BLaER1 treated with 17β-estradiol and CSF1 and Interleukin-3, amounts not matched to agents 10 nM and 100 nM (cell line): ENCODE measurements at regions not wholly inside any gene's neighbourhood (a gene's known extent, or its start where the extent isn't known, plus 50 kb on each side); places are given as distances from the start of the nearest gene placed in this dataset.
"Not testable (repeated sequence)": the region's sequence is repeated elsewhere in the genome, so short reads cannot be mapped to it uniquely, and the experiment has no call there.

ENCODE experiments used
- H3K27ac ChIP-seq, 11 experiments: shearing (Covaris generic); formaldehyde crosslinking; 2 replicates each; pipeline ENCODE4 v1.8.1; 2022
- H3K27me3 ChIP-seq, 11 experiments: shearing (Covaris generic); formaldehyde crosslinking; 2 replicates each; pipeline ENCODE4 v1.8.1; 2022
- H3K36me3 ChIP-seq, 11 experiments: shearing (Covaris generic); formaldehyde crosslinking; 2 replicates each; pipeline ENCODE4 v1.8.1; 2022
- H3K4me1 ChIP-seq, 10 experiments: shearing (Covaris generic); formaldehyde crosslinking; 2 replicates each; pipeline ENCODE4 v1.8.1; 2022
- H3K4me2 ChIP-seq, 11 experiments: shearing (Covaris generic); formaldehyde crosslinking; 2 replicates each; pipeline ENCODE4 v1.8.1; 2022
- H3K4me3 ChIP-seq, 10 experiments: shearing (Covaris generic); formaldehyde crosslinking; 2 replicates each; pipeline ENCODE4 v1.8.1; 2022
- H3K9ac ChIP-seq, 11 experiments: shearing (Covaris generic); formaldehyde crosslinking; 2 replicates each; pipeline ENCODE4 v1.8.1; 2022
- H3K9me3 ChIP-seq, 11 experiments: shearing (Covaris generic); formaldehyde crosslinking; replicated peaks in 1 of 11; 2 replicates each; pipeline ENCODE4 v1.8.1; 2022
- H4K20me1 ChIP-seq, 11 experiments: shearing (Covaris generic); formaldehyde crosslinking; 2 replicates each; pipeline ENCODE4 v1.8.1; 2022
- Cebpa-rat ChIP-seq, 11 experiments: shearing (Covaris generic); IDR thresholded peaks; 2 replicates each; pipeline ENCODE4 v1.8.1; 2022

GRCh38 chr17:70271200-70271599, 101.9 kb downstream of the KCNJ2 start:
- TF ChIP-seq Cebpa-rat (IDR thresholded peaks at IDR 0.05) = no peak
- Histone ChIP-seq H3K36me3 (no peaks in the 10 kb centered on the region), H3K4me3 (no peak overlapping the region), H3K27me3 (no peaks in the 10 kb centered on the region), H3K9me3 (peaks cover 5 to 24% (median 9%) of the 10 kb centered on the region in 11 experiments; a peak in 17 of 22 replicates), H3K27ac (no peak overlapping the region), H3K4me1 (peaks cover 0 to 8% (median 0%) of the 10 kb centered on the region in 10 experiments; a peak in 4 of 20 replicates), H3K9ac (no peak overlapping the region), H3K4me2 (no peak overlapping the region), H4K20me1 (no peaks in the 10 kb centered on the region)

DNA sequence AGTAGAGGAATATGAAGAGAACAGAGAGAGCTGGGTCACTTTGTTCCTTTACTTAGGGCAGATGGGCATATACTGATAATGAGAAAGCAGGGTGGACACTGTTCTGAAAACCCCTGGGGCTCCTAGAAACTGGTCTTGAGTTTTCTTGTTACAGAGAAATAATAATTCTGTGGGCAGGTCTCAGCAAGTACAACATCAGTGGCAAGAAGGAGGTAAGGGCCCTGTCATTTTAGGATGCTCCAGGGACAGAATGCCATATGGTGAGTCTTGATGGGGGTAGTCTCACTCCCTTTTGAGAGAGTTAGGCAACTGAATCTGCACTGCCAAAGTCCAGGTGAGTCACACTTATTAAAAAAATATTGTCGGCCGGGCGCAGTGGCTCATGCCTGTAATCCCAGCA, 102.3 kb downstream of the KCNJ2 start:
- H3K27me3 ChIP-seq = no peaks in the 10 kb centered on the region
- no peak overlapping the region for H3K4me3 ChIP-seq
- no peaks in the 10 kb centered on the region for H4K20me1 ChIP-seq
- TF ChIP-seq Cebpa-rat (IDR thresholded peaks at IDR 0.05) = no peak
- H3K36me3 ChIP-seq = no peaks in the 10 kb centered on the region
- no peak overlapping the region for H3K4me2 ChIP-seq
- H3K9ac ChIP-seq = no peak overlapping the region
- no peak overlapping the region for H3K27ac ChIP-seq
- H3K4me1 ChIP-seq = peaks cover 0 to 4% (median 0%) of the 10 kb centered on the region in 10 experiments; a peak in 3 of 20 replicates
- H3K9me3 ChIP-seq = peaks cover 5 to 24% (median 9%) of the 10 kb centered on the region in 11 experiments; a peak in 17 of 22 replicates

DNA sequence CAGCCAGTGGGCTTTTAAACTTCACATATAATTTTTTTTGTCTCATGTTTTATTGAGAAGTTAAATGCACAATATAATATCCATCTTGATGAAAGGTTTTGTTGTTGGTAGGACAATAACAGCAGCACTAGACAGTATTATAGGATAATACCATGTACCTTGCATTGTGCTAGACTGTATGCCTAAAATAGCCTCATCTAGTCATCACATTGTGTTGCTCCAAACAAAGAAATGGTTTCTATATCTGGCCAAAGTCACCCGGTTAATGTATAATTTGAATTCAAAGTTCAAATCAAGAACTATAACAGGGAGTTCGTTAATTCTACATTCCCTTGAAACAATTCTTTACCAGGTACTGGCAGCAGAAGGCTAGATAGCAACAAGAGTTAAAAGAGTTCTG, 104.9 kb downstream of the KCNJ2 start:
- H3K9me3 ChIP-seq = peaks cover under 1 to 11% (median under 1%) of the 10 kb centered on the region in 11 experiments; a peak in 14 of 22 replicates

GRCh38 chr17:70276906-70277305, 107.6 kb downstream of the KCNJ2 start:
- no peak for TF ChIP-seq Cebpa-rat (IDR thresholded peaks at IDR 0.05)
- Histone ChIP-seq H3K4me2 (no peak overlapping the region), H3K36me3 (no peaks in the 10 kb centered on the region), H3K4me3 (no peak overlapping the region), H3K27ac (no peak overlapping the region), H3K4me1 (no peaks in the 10 kb centered on the region), H3K9me3 (peaks cover 0 to 5% (median 0%) of the 10 kb centered on the region in 11 experiments; a peak in 1 of 22 replicates), H4K20me1 (no peaks in the 10 kb centered on the region), H3K27me3 (no peaks in the 10 kb centered on the region), H3K9ac (no peak overlapping the region)

More for the DNA sequence above, 104.9 kb downstream of the KCNJ2 start:
- TF ChIP-seq Cebpa-rat (IDR thresholded peaks at IDR 0.05) = no peak
- H3K9ac ChIP-seq = no peak overlapping the region
- no peaks in the 10 kb centered on the region for H4K20me1 ChIP-seq
- no peaks in the 10 kb centered on the region for H3K27me3 ChIP-seq
- H3K36me3 ChIP-seq = no peaks in the 10 kb centered on the region
- H3K4me3 ChIP-seq = no peak overlapping the region
- H3K4me1 ChIP-seq = no peaks in the 10 kb centered on the region
- H3K27ac ChIP-seq = no peak overlapping the region
- no peak overlapping the region for H3K4me2 ChIP-seq

DNA sequence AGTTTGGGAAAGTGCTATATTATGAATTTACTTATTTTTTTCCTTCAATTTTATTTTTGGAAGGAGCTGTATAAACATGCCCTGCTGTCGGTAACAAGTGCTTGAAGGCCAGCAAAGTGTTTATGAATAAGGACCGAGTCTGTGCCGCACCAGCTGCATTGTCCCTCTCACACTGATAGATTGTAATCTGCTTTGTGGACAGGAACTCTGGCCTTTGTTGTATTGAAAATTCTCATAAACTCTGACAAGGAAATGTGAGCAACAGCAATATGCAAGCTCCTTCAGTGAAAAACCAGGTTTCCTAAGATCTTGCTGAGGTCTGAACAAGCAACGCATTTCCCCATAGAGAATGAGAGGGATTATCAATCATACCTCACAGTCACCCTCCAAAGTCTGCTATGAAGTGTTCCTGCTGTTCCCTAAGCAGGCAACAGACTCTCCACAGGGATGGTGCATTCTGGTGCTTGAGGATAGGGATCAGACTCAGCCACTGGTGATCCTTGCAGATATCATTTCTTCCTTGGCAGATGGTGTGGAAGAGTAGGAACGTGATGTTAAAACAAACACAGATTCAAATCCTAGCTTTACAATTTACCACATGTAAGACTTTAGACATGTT, 109.6 kb downstream of the KCNJ2 start:
- TF ChIP-seq Cebpa-rat (IDR thresholded peaks at IDR 0.05) = no peak
- Histone ChIP-seq H3K36me3 (no peaks in the 10 kb centered on the region), H3K9ac (no peak overlapping the region), H3K4me3 (no peak overlapping the region), H3K4me1 (no peaks in the 10 kb centered on the region), H3K27me3 (no peaks in the 10 kb centered on the region), H3K9me3 (peaks cover 0 to 17% (median 0%) of the 10 kb centered on the region in 11 experiments; a peak in 1 of 22 replicates), H3K27ac (no peak overlapping the region), H3K4me2 (no peak overlapping the region), H4K20me1 (no peaks in the 10 kb centered on the region)

- Histone ChIP-seq H3K27ac (peak overlapping the region in 2 of 11 experiments; percentile 30 to 42; a peak in 4 of 22 replicates), H3K4me3 (no peak overlapping the region), H4K20me1 (no peaks in the 10 kb centered on the region), H3K9me3 (peaks cover 0 to 52% (median 4%) of the 10 kb centered on the region in 11 experiments; a peak in 8 of 22 replicates), H3K4me2 (no peak overlapping the region), H3K36me3 (no peaks in the 10 kb centered on the region), H3K27me3 (no peaks in the 10 kb centered on the region), H3K9ac (no peak overlapping the region), H3K4me1 (peaks cover 0 to 6% (median 0%) of the 10 kb centered on the region in 10 experiments; a peak in 1 of 20 replicates)
- no peak for TF ChIP-seq Cebpa-rat (IDR thresholded peaks at IDR 0.05)
Observed at GRCh38 chr17:70286391-70286790, 117.1 kb downstream of the KCNJ2 start.

- peak overlapping the region in 1 of 11 experiments; percentile 3; a peak in 1 of 22 replicates for H3K4me2 ChIP-seq
- no peak for TF ChIP-seq Cebpa-rat (IDR thresholded peaks at IDR 0.05)
- H3K9me3 ChIP-seq = peaks cover 0 to 40% (median 0%) of the 10 kb centered on the region in 11 experiments; a peak in 8 of 22 replicates
- peaks cover 0 to 15% (median 0%) of the 10 kb centered on the region in 10 experiments; a peak in 4 of 20 replicates for H3K4me1 ChIP-seq
- H3K36me3 ChIP-seq = no peaks in the 10 kb centered on the region
- H3K4me3 ChIP-seq = no peak overlapping the region
- H3K9ac ChIP-seq = no peak overlapping the region
- H4K20me1 ChIP-seq = no peaks in the 10 kb centered on the region
- H3K27ac ChIP-seq = no peak overlapping the region
- no peaks in the 10 kb centered on the region for H3K27me3 ChIP-seq
Observed at GRCh38 chr17:70288540-70289290, 119.4 kb downstream of the KCNJ2 start.

DNA sequence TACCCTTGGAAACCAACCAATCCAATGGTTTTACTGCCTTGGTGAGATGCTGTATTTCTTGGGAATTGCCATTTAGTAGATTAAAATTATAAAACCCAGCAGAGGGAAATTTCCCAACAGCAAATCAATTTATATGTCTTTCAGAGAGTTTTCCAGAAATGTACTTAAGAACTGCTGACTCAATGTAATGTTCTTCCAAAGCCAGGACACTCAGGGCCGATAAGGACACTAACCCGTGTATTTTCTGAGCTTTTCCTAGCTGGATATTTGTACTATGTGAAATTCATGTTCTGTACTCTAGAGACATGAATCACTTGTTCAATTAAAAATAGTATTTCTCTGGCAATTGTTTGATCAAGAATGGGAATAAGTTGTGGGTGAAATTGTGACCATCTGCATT, 121.4 kb downstream of the KCNJ2 start:
- H3K36me3 ChIP-seq = no peaks in the 10 kb centered on the region
- peaks cover 0 to 34% (median 0%) of the 10 kb centered on the region in 11 experiments; a peak in 8 of 22 replicates for H3K9me3 ChIP-seq
- no peak for TF ChIP-seq Cebpa-rat (IDR thresholded peaks at IDR 0.05)
- no peak overlapping the region for H3K27ac ChIP-seq
- no peak overlapping the region for H3K4me3 ChIP-seq
- H4K20me1 ChIP-seq = no peaks in the 10 kb centered on the region
- H3K4me2 ChIP-seq = no peak overlapping the region
- H3K4me1 ChIP-seq = peaks cover 0 to 33% (median 2%) of the 10 kb centered on the region in 10 experiments; a peak in 8 of 20 replicates
- no peak overlapping the region for H3K9ac ChIP-seq
- no peaks in the 10 kb centered on the region for H3K27me3 ChIP-seq

DNA sequence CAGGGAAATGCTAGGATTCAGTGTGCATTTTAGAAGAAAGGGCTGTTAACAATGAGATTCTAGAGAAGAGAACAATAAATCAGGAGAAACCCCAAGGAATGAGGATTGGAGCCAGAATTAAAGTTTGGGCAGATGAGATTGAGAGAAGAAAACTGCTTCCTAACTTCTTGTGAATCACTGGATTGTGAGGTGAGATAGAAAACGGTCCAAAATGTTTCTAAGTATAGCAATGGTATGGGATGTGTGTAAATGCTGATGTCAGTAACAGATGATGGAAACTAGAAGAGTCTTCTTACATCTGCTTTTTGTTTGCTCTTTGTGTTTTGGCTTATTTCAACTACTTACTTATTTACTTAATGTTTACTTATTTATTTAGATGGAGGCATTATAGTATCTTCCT, 123.0 kb downstream of the KCNJ2 start:
- no peak for TF ChIP-seq Cebpa-rat (IDR thresholded peaks at IDR 0.05)
- Histone ChIP-seq H3K27ac (no peak overlapping the region), H3K9me3 (peaks cover 0 to 22% (median 4%) of the 10 kb centered on the region in 11 experiments; a peak in 9 of 22 replicates), H3K9ac (no peak overlapping the region), H3K36me3 (no peaks in the 10 kb centered on the region), H3K4me2 (peak overlapping the region in 2 of 11 experiments; percentile 23 to 31; a peak in 3 of 22 replicates), H3K27me3 (no peaks in the 10 kb centered on the region), H3K4me1 (peaks cover 0 to 44% (median 2%) of the 10 kb centered on the region in 10 experiments; a peak in 8 of 20 replicates), H3K4me3 (no peak overlapping the region), H4K20me1 (no peaks in the 10 kb centered on the region)

DNA sequence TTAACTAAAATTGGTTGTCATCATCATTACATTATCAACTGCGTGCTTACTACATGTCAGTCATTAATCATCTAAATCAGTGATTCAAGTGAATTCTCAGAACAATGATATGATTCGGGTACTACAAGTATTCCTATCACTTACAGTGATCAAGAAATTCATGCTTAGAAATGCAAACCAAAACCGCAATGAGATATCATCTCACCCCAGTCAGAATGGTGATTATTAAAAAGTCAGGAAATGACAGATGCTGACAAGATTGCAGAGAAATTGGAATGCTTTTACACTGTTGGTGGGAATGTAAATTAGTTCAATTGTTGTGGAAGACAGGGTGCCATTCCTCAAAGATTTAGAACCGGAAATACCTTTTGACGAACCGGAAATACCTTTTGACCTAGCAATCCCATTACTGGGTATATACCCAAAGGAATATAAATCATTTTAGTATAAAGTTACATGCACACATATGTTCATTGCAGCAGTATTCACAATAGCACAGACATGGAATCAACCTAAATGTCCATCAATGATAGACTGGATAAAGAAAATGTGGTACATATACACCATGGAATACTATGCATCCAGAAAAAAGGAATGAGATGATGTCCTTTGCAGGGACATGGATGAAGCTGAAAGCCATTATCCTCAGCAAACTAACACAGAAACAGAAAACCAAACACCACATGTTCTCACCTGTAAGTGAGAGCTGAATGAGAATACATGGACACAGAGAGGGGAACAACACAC, 124.4 kb downstream of the KCNJ2 start:
- 0 out of 22 replicates have a peak overlapping the region, but pooled peaks of 1 of the 11 experiments have one; percentile 25 for H3K4me2 ChIP-seq

More for the DNA sequence above, 124.4 kb downstream of the KCNJ2 start:
- Histone ChIP-seq H3K9me3 (peaks cover 0 to 12% (median 4%) of the 10 kb centered on the region in 11 experiments; a peak in 7 of 22 replicates), H3K4me1 (peaks cover 0 to 57% (median 2%) of the 10 kb centered on the region in 10 experiments; a peak in 8 of 20 replicates), H3K27ac (peak overlapping the region in 1 of 11 experiments; percentile 74; a peak in 1 of 22 replicates)
- not testable (repeated sequence) for H3K27me3 ChIP-seq, H3K4me3 ChIP-seq, H3K9ac ChIP-seq, H4K20me1 ChIP-seq, H3K36me3 ChIP-seq
